ENCODE measurements at regions not wholly inside any gene's neighbourhood (a gene's known extent, or its start where the extent isn't known, plus 50 kb on each side); places are given as distances from the start of the nearest gene placed in this dataset.

DNA sequence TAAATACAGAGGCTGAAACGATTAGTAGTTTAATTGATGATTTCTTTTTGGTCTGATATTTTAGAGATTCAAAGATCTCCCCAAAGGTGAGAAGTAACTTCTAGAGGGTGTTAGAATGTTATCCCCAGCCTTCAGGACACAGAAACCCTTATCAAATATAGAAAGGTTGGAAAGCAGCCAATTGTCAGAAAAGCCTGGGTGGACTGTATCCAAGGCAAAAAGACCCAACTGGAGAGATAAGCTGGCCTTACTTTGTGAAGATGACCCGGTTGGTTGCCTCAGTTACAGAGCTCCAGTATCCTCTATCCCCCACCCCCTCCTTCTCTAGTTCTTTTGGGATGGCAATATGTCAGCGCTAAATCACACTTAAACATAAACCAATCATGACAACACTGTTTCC is 75.7 kb downstream of the GCNT4 start:
- Histone ChIP-seq H3K36me3 (ENCODE audit: control insufficient read depth, low read length) (no peaks in the 10 kb centered on the region), H3K4me2 (ENCODE audit: low read length) (no peak overlapping the region), H3F3A (ENCODE audit: control insufficient read depth, insufficient read depth) (no peaks in the 10 kb centered on the region), H3K9me3 (ENCODE audit: control insufficient read depth, insufficient read depth, low read length) (no peaks in the 10 kb centered on the region), H3K79me2 (ENCODE audit: control insufficient read depth, low read length) (no peaks in the 10 kb centered on the region), H3K4me3 (ENCODE audit: low read length) (no peak overlapping the region), H3K4me1 (ENCODE audit: control insufficient read depth, low read length) (no peaks in the 10 kb centered on the region), H3K9me2 (replicated peaks; ENCODE audit: control insufficient read depth, low read length) (no peaks in the 10 kb centered on the region), H4K20me1 (ENCODE audit: control insufficient read depth, insufficient read depth, low read depth, low read length) (no peaks in the 10 kb centered on the region), H3K27ac (ENCODE audit: low read depth, low read length) (no peak overlapping the region), H3K27me3 (ENCODE audit: control insufficient read depth, low read length) (no peaks in the 10 kb centered on the region)
- TF ChIP-seq EZH2phosphoT487 (IDR thresholded peaks at IDR 0.05; ENCODE audit: borderline replicate concordance, low read length), result no peak
- TF ChIP-seq, protein P1, sequence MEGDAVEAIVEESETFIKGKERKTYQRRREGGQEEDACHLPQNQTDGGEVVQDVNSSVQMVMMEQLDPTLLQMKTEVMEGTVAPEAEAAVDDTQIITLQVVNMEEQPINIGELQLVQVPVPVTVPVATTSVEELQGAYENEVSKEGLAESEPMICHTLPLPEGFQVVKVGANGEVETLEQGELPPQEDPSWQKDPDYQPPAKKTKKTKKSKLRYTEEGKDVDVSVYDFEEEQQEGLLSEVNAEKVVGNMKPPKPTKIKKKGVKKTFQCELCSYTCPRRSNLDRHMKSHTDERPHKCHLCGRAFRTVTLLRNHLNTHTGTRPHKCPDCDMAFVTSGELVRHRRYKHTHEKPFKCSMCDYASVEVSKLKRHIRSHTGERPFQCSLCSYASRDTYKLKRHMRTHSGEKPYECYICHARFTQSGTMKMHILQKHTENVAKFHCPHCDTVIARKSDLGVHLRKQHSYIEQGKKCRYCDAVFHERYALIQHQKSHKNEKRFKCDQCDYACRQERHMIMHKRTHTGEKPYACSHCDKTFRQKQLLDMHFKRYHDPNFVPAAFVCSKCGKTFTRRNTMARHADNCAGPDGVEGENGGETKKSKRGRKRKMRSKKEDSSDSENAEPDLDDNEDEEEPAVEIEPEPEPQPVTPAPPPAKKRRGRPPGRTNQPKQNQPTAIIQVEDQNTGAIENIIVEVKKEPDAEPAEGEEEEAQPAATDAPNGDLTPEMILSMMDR (IDR thresholded peaks at IDR 0.05; ENCODE audit: low read depth, low read length, poor library complexity, severe bottlenecking), result no peak

DNA sequence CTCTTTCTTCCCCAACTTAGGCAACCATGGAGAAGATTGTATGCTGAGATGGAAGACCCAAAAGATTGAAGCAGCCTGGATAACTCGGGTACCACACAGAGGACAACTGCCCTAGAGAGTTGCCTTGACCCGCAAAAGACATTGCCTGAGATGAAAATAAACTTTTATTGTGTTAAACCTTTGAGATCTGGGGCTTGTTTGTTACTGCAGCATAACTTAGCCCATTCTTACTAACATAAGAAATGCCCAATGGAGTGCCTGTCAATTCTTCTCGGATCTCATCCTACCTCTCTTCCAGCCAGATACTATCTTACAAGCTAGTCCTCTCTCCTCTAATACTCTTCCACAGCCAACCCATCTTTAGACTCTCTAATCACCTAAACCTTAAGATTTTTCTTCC is 76.8 kb downstream of the GCNT4 start:
- no peaks in the 10 kb centered on the region for H3K79me2 ChIP-seq (ENCODE audit: control insufficient read depth, low read length)
- no peaks in the 10 kb centered on the region for H3K9me3 ChIP-seq (ENCODE audit: control insufficient read depth, insufficient read depth, low read length)
- TF ChIP-seq, protein P1 (IDR thresholded peaks at IDR 0.05; ENCODE audit: low read depth, low read length, poor library complexity, severe bottlenecking), result no peak
- no peak for TF ChIP-seq EZH2phosphoT487 (IDR thresholded peaks at IDR 0.05; ENCODE audit: borderline replicate concordance, low read length)
- no peaks in the 10 kb centered on the region for H4K20me1 ChIP-seq (ENCODE audit: control insufficient read depth, insufficient read depth, low read depth, low read length)
- no peaks in the 10 kb centered on the region for H3F3A ChIP-seq (ENCODE audit: control insufficient read depth, insufficient read depth)
- H3K27me3 ChIP-seq (ENCODE audit: control insufficient read depth, low read length), result no peaks in the 10 kb centered on the region
- H3K27ac ChIP-seq (ENCODE audit: low read depth, low read length), result no peak overlapping the region
- no peaks in the 10 kb centered on the region for H3K9me2 ChIP-seq (replicated peaks; ENCODE audit: control insufficient read depth, low read length)
- no peak overlapping the region for H3K4me3 ChIP-seq (ENCODE audit: low read length)
- no peaks in the 10 kb centered on the region for H3K36me3 ChIP-seq (ENCODE audit: control insufficient read depth, low read length)
- no peaks in the 10 kb centered on the region for H3K4me1 ChIP-seq (ENCODE audit: control insufficient read depth, low read length)
- no peak overlapping the region for H3K4me2 ChIP-seq (ENCODE audit: low read length)

DNA sequence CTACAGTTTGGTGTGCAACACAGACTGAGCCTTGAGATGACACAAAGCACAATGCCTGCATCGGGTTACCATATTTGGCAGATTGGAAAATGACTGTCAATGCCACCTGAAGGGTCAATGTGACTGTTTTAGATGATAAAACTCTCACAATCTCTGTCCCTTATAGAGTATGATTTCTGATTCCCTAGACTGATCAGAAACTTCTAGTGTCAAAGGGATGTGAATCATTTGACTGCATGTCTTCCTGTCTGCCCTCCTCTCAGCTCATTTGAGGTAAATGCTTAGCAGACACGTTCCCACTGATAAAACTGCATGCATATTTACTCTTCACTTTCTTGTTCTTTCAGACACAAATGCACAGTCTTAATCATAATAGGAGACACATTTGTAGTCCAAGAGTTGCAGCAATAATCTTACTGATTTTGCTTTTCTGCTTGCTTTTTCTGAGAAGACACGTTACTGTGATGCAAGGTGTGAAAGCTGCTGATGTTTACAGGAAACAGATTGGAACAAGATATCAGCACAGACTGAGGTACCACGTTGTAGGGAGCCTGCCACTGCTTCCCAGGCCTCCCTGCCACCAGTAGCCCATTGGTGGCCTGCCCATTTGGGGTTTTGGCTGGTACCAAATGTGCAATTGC is 77.8 kb downstream of the GCNT4 start:
- no peaks in the 10 kb centered on the region for H3K36me3 ChIP-seq (ENCODE audit: control insufficient read depth, low read length)
- TF ChIP-seq, protein P1 (IDR thresholded peaks at IDR 0.05; ENCODE audit: low read depth, low read length, poor library complexity, severe bottlenecking), result no peak
- no peak for TF ChIP-seq EZH2phosphoT487 (IDR thresholded peaks at IDR 0.05; ENCODE audit: borderline replicate concordance, low read length)

More for the DNA sequence above, 77.8 kb downstream of the GCNT4 start:
- no peaks in the 10 kb centered on the region for H3F3A ChIP-seq (ENCODE audit: control insufficient read depth, insufficient read depth)
- no peaks in the 10 kb centered on the region for H4K20me1 ChIP-seq (ENCODE audit: control insufficient read depth, insufficient read depth, low read depth, low read length)
- no peaks in the 10 kb centered on the region for H3K79me2 ChIP-seq (ENCODE audit: control insufficient read depth, low read length)
- no peak overlapping the region for H3K4me2 ChIP-seq (ENCODE audit: low read length)
- H3K9me2 ChIP-seq (replicated peaks; ENCODE audit: control insufficient read depth, low read length), result no peaks in the 10 kb centered on the region
- no peaks in the 10 kb centered on the region for H3K27me3 ChIP-seq (ENCODE audit: control insufficient read depth, low read length)
- H3K4me1 ChIP-seq (ENCODE audit: control insufficient read depth, low read length), result no peaks in the 10 kb centered on the region
- no peaks in the 10 kb centered on the region for H3K9me3 ChIP-seq (ENCODE audit: control insufficient read depth, insufficient read depth, low read length)
- no peak overlapping the region for H3K27ac ChIP-seq (ENCODE audit: low read depth, low read length)
- H3K4me3 ChIP-seq (ENCODE audit: low read length), result no peak overlapping the region
